ENCODE measurements at regions not wholly inside any gene's neighbourhood (a gene's known extent, or its start where the extent isn't known, plus 50 kb on each side); places are given as distances from the start of the nearest gene placed in this dataset.
A peak's percentile ranks its signal among the peaks of the same experiment; 100 is the strongest.

- no peak for TF ChIP-seq TEAD4 (IDR thresholded peaks at IDR 0.05)
- no peak for TF ChIP-seq MAX (IDR thresholded peaks at IDR 0.05)
- no peak for TF ChIP-seq REST (IDR thresholded peaks at IDR 0.05; ENCODE audit: low read depth)
- TF ChIP-seq RAD21 (IDR thresholded peaks at IDR 0.05; ENCODE audit: low read depth), result peak; percentile 30; the same call in 1 of the 2 replicates
- no peak for TF ChIP-seq TAF1 (IDR thresholded peaks at IDR 0.05; ENCODE audit: low read depth)
- no peak for TF ChIP-seq EP300 (IDR thresholded peaks at IDR 0.05; ENCODE audit: borderline replicate concordance)
- TF ChIP-seq EGR1 (IDR thresholded peaks at IDR 0.05), result no peak
- no peak for TF ChIP-seq NFIC (IDR thresholded peaks at IDR 0.05)
These were observed 122.5 kb upstream of the NCAM2 start for GRCh38 chr21:20875742-20876141.

- TF ChIP-seq TCF12 (IDR thresholded peaks at IDR 0.05; ENCODE audit: low read depth) (no peak), NFIC (IDR thresholded peaks at IDR 0.05) (no peak), EP300 (IDR thresholded peaks at IDR 0.05; ENCODE audit: borderline replicate concordance) (no peak), RAD21 (IDR thresholded peaks at IDR 0.05; ENCODE audit: low read depth) (no peak), YY1 (IDR thresholded peaks at IDR 0.05; ENCODE audit: low read depth) (no peak), ZBTB7A (IDR thresholded peaks at IDR 0.05; ENCODE audit: low read depth) (no peak), TAF1 (IDR thresholded peaks at IDR 0.05; ENCODE audit: low read depth) (no peak), FOXM1 (IDR thresholded peaks at IDR 0.05; ENCODE audit: borderline replicate concordance, low read depth) (no peak), EGR1 (IDR thresholded peaks at IDR 0.05) (no peak), MAX (IDR thresholded peaks at IDR 0.05) (no peak), CREB1 (IDR thresholded peaks at IDR 0.05; ENCODE audit: low read depth) (no peak), CEBPB (IDR thresholded peaks at IDR 0.05) (no peak)
These were observed 120.2 kb upstream of the NCAM2 start for GRCh38 chr21:20877976-20878375.

- TF ChIP-seq USF1 (IDR thresholded peaks at IDR 0.05), result no peak
- TF ChIP-seq RAD21 (IDR thresholded peaks at IDR 0.05; ENCODE audit: low read depth), result peak; percentile 70
These were observed 115.5 kb upstream of the NCAM2 start for GRCh38 chr21:20882462-20883407.

GRCh38 chr21:20883408-20883800 is 114.8 kb upstream of the NCAM2 start:
- TF ChIP-seq EGR1 (IDR thresholded peaks at IDR 0.05) (no peak), TAF1 (IDR thresholded peaks at IDR 0.05; ENCODE audit: low read depth) (no peak), ZBTB7A (IDR thresholded peaks at IDR 0.05; ENCODE audit: low read depth) (no peak), TEAD4 (IDR thresholded peaks at IDR 0.05) (no peak), NFIC (IDR thresholded peaks at IDR 0.05) (no peak), MAX (IDR thresholded peaks at IDR 0.05) (no peak)

- TF ChIP-seq TCF12 (IDR thresholded peaks at IDR 0.05; ENCODE audit: low read depth), result no peak
These were observed 95.7 kb upstream of the NCAM2 start for GRCh38 chr21:20902511-20902910.

- TF ChIP-seq RAD21 (IDR thresholded peaks at IDR 0.05; ENCODE audit: low read depth) (no peak), USF1 (IDR thresholded peaks at IDR 0.05) (no peak), EGR1 (IDR thresholded peaks at IDR 0.05) (no peak), REST (IDR thresholded peaks at IDR 0.05; ENCODE audit: low read depth) (no peak), CREB1 (IDR thresholded peaks at IDR 0.05; ENCODE audit: low read depth) (no peak), TEAD4 (IDR thresholded peaks at IDR 0.05) (no peak), MAX (IDR thresholded peaks at IDR 0.05) (no peak), EP300 (IDR thresholded peaks at IDR 0.05; ENCODE audit: borderline replicate concordance) (no peak)
These were observed 95.2 kb upstream of the NCAM2 start for GRCh38 chr21:20902998-20903397.
